A673 (cell line): ENCODE measurements at regions not wholly inside any gene's neighbourhood (a gene's known extent, or its start where the extent isn't known, plus 50 kb on each side); places are given as distances from the start of the nearest gene placed in this dataset.

Source experiments
- CTCF ChIP-seq: fragments of 300-800, 200-600 bp; sonication (generic); conservative IDR thresholded peaks from 2 replicates; pipeline ENCODE4 v1.5.1; 2017; ENCODE audit warnings: low read depth, mild to moderate bottlenecking, antibody characterized with exemption, low read length, moderate library complexity, mixed read lengths
- EZH2 ChIP-seq: fragments of 200-600 bp; sonication (generic); IDR thresholded peaks from 2 replicates; pipeline ENCODE4 v1.6.1; 2017; ENCODE audit warnings: borderline replicate concordance, low read depth, mild to moderate bottlenecking, mixed read lengths, antibody characterized with exemption, low read length; ENCODE audit not compliant: poor library complexity, severe bottlenecking

- TF ChIP-seq CTCF (no peak), EZH2 (no peak)
Measured at GRCh38 chr6:113642001-113642713, 215.0 kb upstream of the MARCKS start.
